ENCODE measurements at regions not wholly inside any gene's neighbourhood (a gene's known extent, or its start where the extent isn't known, plus 50 kb on each side); places are given as distances from the start of the nearest gene placed in this dataset.

GRCh38 chr4:77438549-77438948 lies 167.1 kb upstream of the CXCL13 start:
- no peak overlapping the region for H3K27ac ChIP-seq (ENCODE audit: low read length)
- H3K4me1 ChIP-seq (ENCODE audit: control insufficient read depth, insufficient read depth, low read length) = no peaks in the 10 kb centered on the region
- H3K4me3 ChIP-seq (ENCODE audit: low read depth in 2 of 2, low read length in 2 of 2) = no peak overlapping the region
- no peak for DNase-seq (ENCODE audit: low read depth, low spot score)
- TF ChIP-seq CTCF (IDR thresholded peaks at IDR 0.05) (no peak), TCF7L2 (IDR thresholded peaks at IDR 0.05; ENCODE audit: low read depth, low read length) (no peak), POLR2AphosphoS5 (IDR thresholded peaks at IDR 0.05; ENCODE audit: low read depth, low read length) (no peak), SIN3A (IDR thresholded peaks at IDR 0.05; ENCODE audit: borderline replicate concordance, insufficient read depth, low read depth, low read length) (no peak)
- H3K27me3 ChIP-seq (ENCODE audit: control insufficient read depth, insufficient read depth, low read length) = no peaks in the 10 kb centered on the region
- ATAC-seq = no peak
- ChIA-PET CTCF (no interaction called here), POLR2A (no interaction called here)
- in situ Hi-C loops (cut with HindIII; ENCODE audit: low pct_unique_long_range_greater_than_20kb, low sequenced_read_pairs) (no loop called here), intact Hi-C loops (cut with micrococcal nuclease; ENCODE audit: unreplicated experiment) (no loop called here)
- no peaks in the 10 kb centered on the region for H3K36me3 ChIP-seq (ENCODE audit: control insufficient read depth, insufficient read depth, low read length)
- no peaks in the 10 kb centered on the region for H3K9me3 ChIP-seq (ENCODE audit: control insufficient read depth, insufficient read depth, low read depth, low read length)
- no TSS peak for BruUV-seq (replicated peaks)

- POLR2A ChIA-PET = no interaction called here
- H3K27ac ChIP-seq (ENCODE audit: low read length) = no peak overlapping the region
These were observed 161.7 kb upstream of the CXCL13 start for GRCh38 chr4:77443941-77444340.

More at GRCh38 chr4:77443941-77444340, 161.7 kb upstream of the CXCL13 start:
- Histone ChIP-seq H3K4me1 (ENCODE audit: control insufficient read depth, insufficient read depth, low read length) (no peaks in the 10 kb centered on the region), H3K36me3 (ENCODE audit: control insufficient read depth, insufficient read depth, low read length) (no peaks in the 10 kb centered on the region), H3K9me3 (ENCODE audit: control insufficient read depth, insufficient read depth, low read depth, low read length) (no peaks in the 10 kb centered on the region), H3K4me3 (ENCODE audit: low read depth in 2 of 2, low read length in 2 of 2) (no peak overlapping the region), H3K27me3 (ENCODE audit: control insufficient read depth, insufficient read depth, low read length) (no peaks in the 10 kb centered on the region)
- no peak for TF ChIP-seq TCF7L2 (IDR thresholded peaks at IDR 0.05; ENCODE audit: low read depth, low read length)
- no peak for TF ChIP-seq POLR2AphosphoS5 (IDR thresholded peaks at IDR 0.05; ENCODE audit: low read depth, low read length)
- TF ChIP-seq SIN3A (IDR thresholded peaks at IDR 0.05; ENCODE audit: borderline replicate concordance, insufficient read depth, low read depth, low read length) = no peak
- no peak for TF ChIP-seq CTCF (IDR thresholded peaks at IDR 0.05)
- TF ChIP-seq, protein P1, sequence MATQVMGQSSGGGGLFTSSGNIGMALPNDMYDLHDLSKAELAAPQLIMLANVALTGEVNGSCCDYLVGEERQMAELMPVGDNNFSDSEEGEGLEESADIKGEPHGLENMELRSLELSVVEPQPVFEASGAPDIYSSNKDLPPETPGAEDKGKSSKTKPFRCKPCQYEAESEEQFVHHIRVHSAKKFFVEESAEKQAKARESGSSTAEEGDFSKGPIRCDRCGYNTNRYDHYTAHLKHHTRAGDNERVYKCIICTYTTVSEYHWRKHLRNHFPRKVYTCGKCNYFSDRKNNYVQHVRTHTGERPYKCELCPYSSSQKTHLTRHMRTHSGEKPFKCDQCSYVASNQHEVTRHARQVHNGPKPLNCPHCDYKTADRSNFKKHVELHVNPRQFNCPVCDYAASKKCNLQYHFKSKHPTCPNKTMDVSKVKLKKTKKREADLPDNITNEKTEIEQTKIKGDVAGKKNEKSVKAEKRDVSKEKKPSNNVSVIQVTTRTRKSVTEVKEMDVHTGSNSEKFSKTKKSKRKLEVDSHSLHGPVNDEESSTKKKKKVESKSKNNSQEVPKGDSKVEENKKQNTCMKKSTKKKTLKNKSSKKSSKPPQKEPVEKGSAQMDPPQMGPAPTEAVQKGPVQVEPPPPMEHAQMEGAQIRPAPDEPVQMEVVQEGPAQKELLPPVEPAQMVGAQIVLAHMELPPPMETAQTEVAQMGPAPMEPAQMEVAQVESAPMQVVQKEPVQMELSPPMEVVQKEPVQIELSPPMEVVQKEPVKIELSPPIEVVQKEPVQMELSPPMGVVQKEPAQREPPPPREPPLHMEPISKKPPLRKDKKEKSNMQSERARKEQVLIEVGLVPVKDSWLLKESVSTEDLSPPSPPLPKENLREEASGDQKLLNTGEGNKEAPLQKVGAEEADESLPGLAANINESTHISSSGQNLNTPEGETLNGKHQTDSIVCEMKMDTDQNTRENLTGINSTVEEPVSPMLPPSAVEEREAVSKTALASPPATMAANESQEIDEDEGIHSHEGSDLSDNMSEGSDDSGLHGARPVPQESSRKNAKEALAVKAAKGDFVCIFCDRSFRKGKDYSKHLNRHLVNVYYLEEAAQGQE (IDR thresholded peaks at IDR 0.05; ENCODE audit: insufficient read depth in 1 of 2, low read depth in 2 of 2, low read length in 1 of 2) = no peak
- ATAC-seq (no peak), DNase-seq (ENCODE audit: low read depth, low spot score) (no peak)
- in situ Hi-C loops (cut with HindIII; ENCODE audit: low pct_unique_long_range_greater_than_20kb, low sequenced_read_pairs) (no loop called here), intact Hi-C loops (cut with micrococcal nuclease; ENCODE audit: unreplicated experiment) (no loop called here)
- CTCF ChIA-PET = no interaction called here
- BruUV-seq (replicated peaks) = no TSS peak

Data from Panc1 (cell line).